ENCODE measurements at regions not wholly inside any gene's neighbourhood (a gene's known extent, or its start where the extent isn't known, plus 50 kb on each side); places are given as distances from the start of the nearest gene placed in this dataset.

GRCh38 chr3:107032111-107032510, 345.1 kb upstream of the CCDC54 start:
- no peaks in the 10 kb centered on the region for H3K27me3 ChIP-seq (ENCODE audit: insufficient read depth)
- H4K20me1 ChIP-seq (ENCODE audit: insufficient read depth), result no peaks in the 10 kb centered on the region
- TF ChIP-seq FOXJ3 (CRISPR knock-in tag; IDR thresholded peaks at IDR 0.05) (no peak), CHD2 (IDR thresholded peaks at IDR 0.05; ENCODE audit: low read length, partially characterized antibody) (no peak), TAF1 (IDR thresholded peaks at IDR 0.05; ENCODE audit: borderline replicate concordance, low read depth, low read length) (no peak), RAD21 (IDR thresholded peaks at IDR 0.05; ENCODE audit: low read length) (no peak), USF1 (IDR thresholded peaks at IDR 0.05; ENCODE audit: borderline replicate concordance, low read depth) (no peak), GATA2 (CRISPR knock-in tag; IDR thresholded peaks at IDR 0.05) (no peak), MXI1 (IDR thresholded peaks at IDR 0.05; ENCODE audit: low read depth, low read length) (no peak), ELF1 (IDR thresholded peaks at IDR 0.05) (no peak), TCF12 (IDR thresholded peaks at IDR 0.05) (no peak), SMC3 (IDR thresholded peaks at IDR 0.05; ENCODE audit: low read depth, low read length) (no peak), RCOR1 (IDR thresholded peaks at IDR 0.05; ENCODE audit: low read length) (no peak), ZBTB33 (IDR thresholded peaks at IDR 0.05; ENCODE audit: borderline replicate concordance, low read depth) (no peak), SIN3A (IDR thresholded peaks at IDR 0.05; ENCODE audit: borderline replicate concordance, low read depth, low read length) (no peak), RXRA (IDR thresholded peaks at IDR 0.05; ENCODE audit: borderline replicate concordance, low read depth) (no peak)
- TF ChIP-seq, protein P1, sequence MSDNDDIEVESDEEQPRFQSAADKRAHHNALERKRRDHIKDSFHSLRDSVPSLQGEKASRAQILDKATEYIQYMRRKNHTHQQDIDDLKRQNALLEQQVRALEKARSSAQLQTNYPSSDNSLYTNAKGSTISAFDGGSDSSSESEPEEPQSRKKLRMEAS (IDR thresholded peaks at IDR 0.05; ENCODE audit: low read depth), result no peak
- WGBS (ENCODE audit: low lambda C conversion rate), result 81% methylated on average over 2 of the region's 2 CpGs
- no peak overlapping the region for H3K9ac ChIP-seq
- DNase-seq, result no peak
- no peaks in the 10 kb centered on the region for H3K9me2 ChIP-seq
- H2AFZ ChIP-seq (ENCODE audit: low read depth), result no peak overlapping the region
- no peaks in the 10 kb centered on the region for H3F3A ChIP-seq (replicated peaks; ENCODE audit: insufficient read depth)
- H3K4me1 ChIP-seq (ENCODE audit: control insufficient read depth in 1 of 2, insufficient read depth in 2 of 2, low read depth in 1 of 2, low read length in 1 of 2), result no peaks in the 10 kb centered on the region
- ChIA-PET CTCF (no interaction called here), POLR2A (no interaction called here)
- no peaks in the 10 kb centered on the region for H3K9me3 ChIP-seq
- H3K36me3 ChIP-seq (replicated peaks in 1 of 2; ENCODE audit: control insufficient read depth in 1 of 2, insufficient read depth in 2 of 2, low read length in 1 of 2), result no peaks in the 10 kb centered on the region
- no peaks in the 10 kb centered on the region for H3K79me2 ChIP-seq (ENCODE audit: insufficient read depth)
- H3K27ac ChIP-seq (ENCODE audit: low read depth in 2 of 2, low read length in 1 of 2), result no peak overlapping the region
- no peak overlapping the region for H3K4me2 ChIP-seq
- no peak overlapping the region for H3K4me3 ChIP-seq (ENCODE audit: low read depth in 2 of 2, low read length in 1 of 2)

- Histone ChIP-seq H3K9ac (no peak overlapping the region), H2AFZ (ENCODE audit: low read depth) (no peak overlapping the region), H3K9me2 (no peaks in the 10 kb centered on the region), H3K4me1 (ENCODE audit: control insufficient read depth in 1 of 2, insufficient read depth in 2 of 2, low read depth in 1 of 2, low read length in 1 of 2) (no peaks in the 10 kb centered on the region), H3K4me3 (ENCODE audit: low read depth in 2 of 2, low read length in 1 of 2) (no peak overlapping the region), H3K9me3 (no peaks in the 10 kb centered on the region), H3K27ac (ENCODE audit: low read depth in 2 of 2, low read length in 1 of 2) (no peak overlapping the region), H3K27me3 (ENCODE audit: insufficient read depth) (no peaks in the 10 kb centered on the region), H3F3A (replicated peaks; ENCODE audit: insufficient read depth) (no peaks in the 10 kb centered on the region), H3K79me2 (ENCODE audit: insufficient read depth) (no peaks in the 10 kb centered on the region), H3K4me2 (no peak overlapping the region), H4K20me1 (ENCODE audit: insufficient read depth) (no peaks in the 10 kb centered on the region), H3K36me3 (replicated peaks in 1 of 2; ENCODE audit: control insufficient read depth in 1 of 2, insufficient read depth in 2 of 2, low read length in 1 of 2) (no peaks in the 10 kb centered on the region)
- ChIA-PET CTCF (no interaction called here), POLR2A (no interaction called here)
- WGBS (ENCODE audit: low lambda C conversion rate), result 75% methylated on average over 3 of the region's 3 CpGs
- DNase-seq, result no peak
- TF ChIP-seq FOXM1 (IDR thresholded peaks at IDR 0.05; ENCODE audit: low read depth) (no peak), EZH2phosphoT487 (IDR thresholded peaks at IDR 0.05; ENCODE audit: borderline replicate concordance, low read depth) (no peak), RFX5 (IDR thresholded peaks at IDR 0.05; ENCODE audit: low read length) (no peak), RXRA (IDR thresholded peaks at IDR 0.05; ENCODE audit: borderline replicate concordance, low read depth) (no peak), IRF3 (IDR thresholded peaks at IDR 0.05; ENCODE audit: low read depth, low read length) (no peak), GABPA (IDR thresholded peaks at IDR 0.05; ENCODE audit: low read depth) (no peak), FOSL2 (IDR thresholded peaks at IDR 0.05; ENCODE audit: borderline replicate concordance, low read depth) (no peak)
- TF ChIP-seq, protein P2, sequence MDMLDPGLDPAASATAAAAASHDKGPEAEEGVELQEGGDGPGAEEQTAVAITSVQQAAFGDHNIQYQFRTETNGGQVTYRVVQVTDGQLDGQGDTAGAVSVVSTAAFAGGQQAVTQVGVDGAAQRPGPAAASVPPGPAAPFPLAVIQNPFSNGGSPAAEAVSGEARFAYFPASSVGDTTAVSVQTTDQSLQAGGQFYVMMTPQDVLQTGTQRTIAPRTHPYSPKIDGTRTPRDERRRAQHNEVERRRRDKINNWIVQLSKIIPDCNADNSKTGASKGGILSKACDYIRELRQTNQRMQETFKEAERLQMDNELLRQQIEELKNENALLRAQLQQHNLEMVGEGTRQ (IDR thresholded peaks at IDR 0.05; ENCODE audit: borderline replicate concordance, low read depth, low read length), result no peak
- TF ChIP-seq, protein P3, sequence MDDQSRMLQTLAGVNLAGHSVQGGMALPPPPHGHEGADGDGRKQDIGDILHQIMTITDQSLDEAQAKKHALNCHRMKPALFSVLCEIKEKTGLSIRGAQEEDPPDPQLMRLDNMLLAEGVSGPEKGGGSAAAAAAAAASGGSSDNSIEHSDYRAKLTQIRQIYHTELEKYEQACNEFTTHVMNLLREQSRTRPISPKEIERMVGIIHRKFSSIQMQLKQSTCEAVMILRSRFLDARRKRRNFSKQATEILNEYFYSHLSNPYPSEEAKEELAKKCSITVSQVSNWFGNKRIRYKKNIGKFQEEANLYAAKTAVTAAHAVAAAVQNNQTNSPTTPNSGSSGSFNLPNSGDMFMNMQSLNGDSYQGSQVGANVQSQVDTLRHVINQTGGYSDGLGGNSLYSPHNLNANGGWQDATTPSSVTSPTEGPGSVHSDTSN (IDR thresholded peaks at IDR 0.05), result no peak
Measured at GRCh38 chr3:107034142-107034541, 343.1 kb upstream of the CCDC54 start.

All from SK-N-SH (cell line).